A549 (cell line): ENCODE measurements at regions not wholly inside any gene's neighbourhood (a gene's known extent, or its start where the extent isn't known, plus 50 kb on each side); places are given as distances from the start of the nearest gene placed in this dataset.

ENCODE experiments used
- BHLHE40 ChIP-seq: IDR thresholded peaks from 2 replicates; pipeline ENCODE4 v1.6.1; 2012; ENCODE audit warnings: low read depth, low read length, inconsistent platforms
- CHD2 ChIP-seq: fragments of 150-350 bp; IDR thresholded peaks from 2 replicates; pipeline ENCODE4 v1.6.1; 2014; ENCODE audit warnings: low read length; ENCODE audit not compliant: partially characterized antibody
- EHF ChIP-seq: fragments of 250-450 bp; sonication (Bioruptor Pico); IDR thresholded peaks from 2 replicates; pipeline ENCODE4 v1.5.0; 2020; ENCODE audit warnings: mild to moderate bottlenecking
- EP300 ChIP-seq, 2 experiments: fragments of >200 bp; sonication (Bioruptor Twin); formaldehyde crosslinking; IDR thresholded peaks; 2 replicates in 1 of 2; 3 replicates in 1 of 2; pipeline ENCODE4 v1.6.1; 2016 to 2017
- KDM5A ChIP-seq: fragments of 200-600 bp; sonication (generic); IDR thresholded peaks from 2 replicates; pipeline ENCODE4 v1.6.1; 2016; ENCODE audit warnings: antibody characterized with exemption, mild to moderate bottlenecking
- MYC ChIP-seq: IDR thresholded peaks from 2 replicates; pipeline ENCODE4 v1.6.1; 2012; ENCODE audit warnings: mild to moderate bottlenecking, inconsistent platforms, low read length, improper control_type of control experiment, borderline replicate concordance
- NFE2L2 ChIP-seq: fragments of 150-350 bp; conservative IDR thresholded peaks from 2 replicates; pipeline ENCODE4 v1.6.1; 2014; ENCODE audit warnings: low read length
- PHF8 ChIP-seq: fragments of 200-600 bp; sonication (generic); IDR thresholded peaks from 2 replicates; pipeline ENCODE4 v1.6.1; 2016; ENCODE audit warnings: low read depth, mild to moderate bottlenecking, antibody characterized with exemption, moderate library complexity, borderline replicate concordance
- POLR2A ChIP-seq: IDR thresholded peaks from 2 replicates; pipeline ENCODE4 v1.6.1; 2012; ENCODE audit warnings: mild to moderate bottlenecking, low read length
- RARB ChIP-seq: fragments of 250-450 bp; sonication (Bioruptor Pico); IDR thresholded peaks from 2 replicates; pipeline ENCODE4 v1.8.0; 2021; ENCODE audit warnings: mild to moderate bottlenecking, moderate library complexity
- TF ChIP-seq, protein P1 (sequence below): fragments of >200 bp; sonication (Bioruptor Twin); formaldehyde crosslinking; IDR thresholded peaks from 3 replicates; pipeline ENCODE4 v1.5.1; 2016
- TF ChIP-seq, protein P2 (sequence below): fragments of 200-600 bp; sonication (generic); IDR thresholded peaks from 2 replicates; pipeline ENCODE4 v1.6.1; 2016; ENCODE audit warnings: antibody characterized with exemption, mild to moderate bottlenecking, moderate library complexity
- TF ChIP-seq, protein P3 (sequence below): fragments of 250-450 bp; sonication (Bioruptor Pico); IDR thresholded peaks from 2 replicates; pipeline ENCODE4 v1.5.0; 2021; ENCODE audit warnings: mild to moderate bottlenecking, moderate library complexity, borderline replicate concordance
- TF ChIP-seq, protein P4 (sequence below): fragments of 450-650 bp; IDR thresholded peaks from 2 replicates; pipeline ENCODE4 v1.6.1; 2014; ENCODE audit warnings: antibody characterized with exemption

DNA sequence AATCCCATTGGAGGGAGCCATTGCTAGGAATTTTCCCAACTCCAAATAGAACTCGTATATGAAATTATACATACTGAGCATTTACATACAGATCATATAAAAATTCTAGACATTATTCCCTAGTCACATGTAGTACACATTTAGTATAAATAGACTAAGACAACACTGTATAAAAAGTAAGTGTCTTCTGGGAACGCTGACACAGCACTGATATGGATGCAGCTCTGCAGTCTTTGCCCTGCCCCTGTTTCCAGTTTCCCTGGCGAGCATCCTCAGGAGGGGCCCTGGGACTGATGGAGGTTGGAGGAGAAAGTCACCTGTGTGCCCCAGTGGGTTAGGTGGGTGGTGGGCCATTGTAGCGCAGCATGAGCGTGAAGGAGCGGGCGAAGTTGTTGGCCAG lies 97.8 kb upstream of the CLMN start:
- TF ChIP-seq PHF8 (no peak), RARB (CRISPR knock-in tag) (no peak), BHLHE40 (no peak), MYC (no peak), EHF (no peak), EP300 (IDR thresholded peaks at IDR 0.05) (no peak), NFE2L2 (no peak), KDM5A (no peak), POLR2A (no peak), CHD2 (no peak)
- TF ChIP-seq, protein P1, sequence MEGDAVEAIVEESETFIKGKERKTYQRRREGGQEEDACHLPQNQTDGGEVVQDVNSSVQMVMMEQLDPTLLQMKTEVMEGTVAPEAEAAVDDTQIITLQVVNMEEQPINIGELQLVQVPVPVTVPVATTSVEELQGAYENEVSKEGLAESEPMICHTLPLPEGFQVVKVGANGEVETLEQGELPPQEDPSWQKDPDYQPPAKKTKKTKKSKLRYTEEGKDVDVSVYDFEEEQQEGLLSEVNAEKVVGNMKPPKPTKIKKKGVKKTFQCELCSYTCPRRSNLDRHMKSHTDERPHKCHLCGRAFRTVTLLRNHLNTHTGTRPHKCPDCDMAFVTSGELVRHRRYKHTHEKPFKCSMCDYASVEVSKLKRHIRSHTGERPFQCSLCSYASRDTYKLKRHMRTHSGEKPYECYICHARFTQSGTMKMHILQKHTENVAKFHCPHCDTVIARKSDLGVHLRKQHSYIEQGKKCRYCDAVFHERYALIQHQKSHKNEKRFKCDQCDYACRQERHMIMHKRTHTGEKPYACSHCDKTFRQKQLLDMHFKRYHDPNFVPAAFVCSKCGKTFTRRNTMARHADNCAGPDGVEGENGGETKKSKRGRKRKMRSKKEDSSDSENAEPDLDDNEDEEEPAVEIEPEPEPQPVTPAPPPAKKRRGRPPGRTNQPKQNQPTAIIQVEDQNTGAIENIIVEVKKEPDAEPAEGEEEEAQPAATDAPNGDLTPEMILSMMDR, result no peak
- TF ChIP-seq, protein P2, sequence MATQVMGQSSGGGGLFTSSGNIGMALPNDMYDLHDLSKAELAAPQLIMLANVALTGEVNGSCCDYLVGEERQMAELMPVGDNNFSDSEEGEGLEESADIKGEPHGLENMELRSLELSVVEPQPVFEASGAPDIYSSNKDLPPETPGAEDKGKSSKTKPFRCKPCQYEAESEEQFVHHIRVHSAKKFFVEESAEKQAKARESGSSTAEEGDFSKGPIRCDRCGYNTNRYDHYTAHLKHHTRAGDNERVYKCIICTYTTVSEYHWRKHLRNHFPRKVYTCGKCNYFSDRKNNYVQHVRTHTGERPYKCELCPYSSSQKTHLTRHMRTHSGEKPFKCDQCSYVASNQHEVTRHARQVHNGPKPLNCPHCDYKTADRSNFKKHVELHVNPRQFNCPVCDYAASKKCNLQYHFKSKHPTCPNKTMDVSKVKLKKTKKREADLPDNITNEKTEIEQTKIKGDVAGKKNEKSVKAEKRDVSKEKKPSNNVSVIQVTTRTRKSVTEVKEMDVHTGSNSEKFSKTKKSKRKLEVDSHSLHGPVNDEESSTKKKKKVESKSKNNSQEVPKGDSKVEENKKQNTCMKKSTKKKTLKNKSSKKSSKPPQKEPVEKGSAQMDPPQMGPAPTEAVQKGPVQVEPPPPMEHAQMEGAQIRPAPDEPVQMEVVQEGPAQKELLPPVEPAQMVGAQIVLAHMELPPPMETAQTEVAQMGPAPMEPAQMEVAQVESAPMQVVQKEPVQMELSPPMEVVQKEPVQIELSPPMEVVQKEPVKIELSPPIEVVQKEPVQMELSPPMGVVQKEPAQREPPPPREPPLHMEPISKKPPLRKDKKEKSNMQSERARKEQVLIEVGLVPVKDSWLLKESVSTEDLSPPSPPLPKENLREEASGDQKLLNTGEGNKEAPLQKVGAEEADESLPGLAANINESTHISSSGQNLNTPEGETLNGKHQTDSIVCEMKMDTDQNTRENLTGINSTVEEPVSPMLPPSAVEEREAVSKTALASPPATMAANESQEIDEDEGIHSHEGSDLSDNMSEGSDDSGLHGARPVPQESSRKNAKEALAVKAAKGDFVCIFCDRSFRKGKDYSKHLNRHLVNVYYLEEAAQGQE, result no peak
- TF ChIP-seq, protein P3, sequence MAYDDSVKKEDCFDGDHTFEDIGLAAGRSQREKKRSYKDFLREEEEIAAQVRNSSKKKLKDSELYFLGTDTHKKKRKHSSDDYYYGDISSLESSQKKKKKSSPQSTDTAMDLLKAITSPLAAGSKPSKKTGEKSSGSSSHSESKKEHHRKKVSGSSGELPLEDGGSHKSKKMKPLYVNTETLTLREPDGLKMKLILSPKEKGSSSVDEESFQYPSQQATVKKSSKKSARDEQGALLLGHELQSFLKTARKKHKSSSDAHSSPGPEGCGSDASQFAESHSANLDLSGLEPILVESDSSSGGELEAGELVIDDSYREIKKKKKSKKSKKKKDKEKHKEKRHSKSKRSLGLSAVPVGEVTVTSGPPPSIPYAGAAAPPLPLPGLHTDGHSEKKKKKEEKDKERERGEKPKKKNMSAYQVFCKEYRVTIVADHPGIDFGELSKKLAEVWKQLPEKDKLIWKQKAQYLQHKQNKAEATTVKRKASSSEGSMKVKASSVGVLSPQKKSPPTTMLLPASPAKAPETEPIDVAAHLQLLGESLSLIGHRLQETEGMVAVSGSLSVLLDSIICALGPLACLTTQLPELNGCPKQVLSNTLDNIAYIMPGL (CRISPR knock-in tag), result no peak
- TF ChIP-seq, protein P4, sequence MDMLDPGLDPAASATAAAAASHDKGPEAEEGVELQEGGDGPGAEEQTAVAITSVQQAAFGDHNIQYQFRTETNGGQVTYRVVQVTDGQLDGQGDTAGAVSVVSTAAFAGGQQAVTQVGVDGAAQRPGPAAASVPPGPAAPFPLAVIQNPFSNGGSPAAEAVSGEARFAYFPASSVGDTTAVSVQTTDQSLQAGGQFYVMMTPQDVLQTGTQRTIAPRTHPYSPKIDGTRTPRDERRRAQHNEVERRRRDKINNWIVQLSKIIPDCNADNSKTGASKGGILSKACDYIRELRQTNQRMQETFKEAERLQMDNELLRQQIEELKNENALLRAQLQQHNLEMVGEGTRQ, result no peak
